PFSK-1 (cell line): ENCODE measurements at regions not wholly inside any gene's neighbourhood (a gene's known extent, or its start where the extent isn't known, plus 50 kb on each side); places are given as distances from the start of the nearest gene placed in this dataset.

ENCODE experiments used
- FOXP2 ChIP-seq: optimal IDR thresholded peaks from 2 replicates; pipeline ENCODE3; 2011; ENCODE audit warnings: borderline replicate concordance, control low read depth, inconsistent platforms; ENCODE audit not compliant: insufficient read depth; ENCODE audit errors: extremely low read length, extremely low read depth
- POLR2AphosphoS5 ChIP-seq: IDR thresholded peaks from 2 replicates; pipeline ENCODE4 v1.6.1; 2012; ENCODE audit warnings: low read depth, mild to moderate bottlenecking, control low read depth, low read length, moderate library complexity
- SIN3A ChIP-seq: IDR thresholded peaks from 2 replicates; pipeline ENCODE4 v1.6.1; 2012; ENCODE audit warnings: mild to moderate bottlenecking, low read length, moderate library complexity, borderline replicate concordance; ENCODE audit not compliant: insufficient read depth
- TAF1 ChIP-seq: IDR thresholded peaks from 2 replicates; pipeline ENCODE4 v1.6.1; 2012; ENCODE audit warnings: low read length, control low read depth, borderline replicate concordance; ENCODE audit not compliant: insufficient read depth
- TF ChIP-seq, protein P1 (sequence below), 2 experiments: IDR thresholded peaks; 2 replicates each; pipeline versions ENCODE4 v1.6.1 to v1.8.0; 2011 to 2012; ENCODE audit warnings: low read depth in 2 of 2, low read length in 2 of 2, control low read depth in 1 of 2, inconsistent platforms in 1 of 2, mild to moderate bottlenecking in 1 of 2, moderate library complexity in 1 of 2; ENCODE audit not compliant: insufficient read depth in 1 of 2

DNA sequence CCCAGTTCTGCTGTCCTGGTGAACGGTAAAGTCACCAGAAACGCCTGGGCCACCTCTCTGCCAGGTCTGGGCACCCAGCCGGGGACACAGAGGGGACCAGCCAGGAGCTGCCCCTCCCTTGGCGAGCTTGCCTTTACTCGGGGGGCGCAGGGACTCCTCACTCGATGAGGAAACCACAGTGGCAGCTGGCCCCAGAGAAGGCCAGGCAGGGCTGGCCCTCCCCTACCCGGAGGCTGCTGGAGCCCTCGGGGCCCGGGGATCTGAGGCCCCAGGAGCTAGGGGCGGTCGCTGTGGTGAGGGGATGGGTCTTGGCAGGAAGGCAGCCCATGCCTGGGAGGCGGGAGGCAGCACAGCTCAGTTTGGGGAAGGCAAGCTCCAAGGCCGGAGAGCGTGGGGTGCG lies 80.4 kb upstream of the SLCO4A1 start:
- TF ChIP-seq, protein P1, sequence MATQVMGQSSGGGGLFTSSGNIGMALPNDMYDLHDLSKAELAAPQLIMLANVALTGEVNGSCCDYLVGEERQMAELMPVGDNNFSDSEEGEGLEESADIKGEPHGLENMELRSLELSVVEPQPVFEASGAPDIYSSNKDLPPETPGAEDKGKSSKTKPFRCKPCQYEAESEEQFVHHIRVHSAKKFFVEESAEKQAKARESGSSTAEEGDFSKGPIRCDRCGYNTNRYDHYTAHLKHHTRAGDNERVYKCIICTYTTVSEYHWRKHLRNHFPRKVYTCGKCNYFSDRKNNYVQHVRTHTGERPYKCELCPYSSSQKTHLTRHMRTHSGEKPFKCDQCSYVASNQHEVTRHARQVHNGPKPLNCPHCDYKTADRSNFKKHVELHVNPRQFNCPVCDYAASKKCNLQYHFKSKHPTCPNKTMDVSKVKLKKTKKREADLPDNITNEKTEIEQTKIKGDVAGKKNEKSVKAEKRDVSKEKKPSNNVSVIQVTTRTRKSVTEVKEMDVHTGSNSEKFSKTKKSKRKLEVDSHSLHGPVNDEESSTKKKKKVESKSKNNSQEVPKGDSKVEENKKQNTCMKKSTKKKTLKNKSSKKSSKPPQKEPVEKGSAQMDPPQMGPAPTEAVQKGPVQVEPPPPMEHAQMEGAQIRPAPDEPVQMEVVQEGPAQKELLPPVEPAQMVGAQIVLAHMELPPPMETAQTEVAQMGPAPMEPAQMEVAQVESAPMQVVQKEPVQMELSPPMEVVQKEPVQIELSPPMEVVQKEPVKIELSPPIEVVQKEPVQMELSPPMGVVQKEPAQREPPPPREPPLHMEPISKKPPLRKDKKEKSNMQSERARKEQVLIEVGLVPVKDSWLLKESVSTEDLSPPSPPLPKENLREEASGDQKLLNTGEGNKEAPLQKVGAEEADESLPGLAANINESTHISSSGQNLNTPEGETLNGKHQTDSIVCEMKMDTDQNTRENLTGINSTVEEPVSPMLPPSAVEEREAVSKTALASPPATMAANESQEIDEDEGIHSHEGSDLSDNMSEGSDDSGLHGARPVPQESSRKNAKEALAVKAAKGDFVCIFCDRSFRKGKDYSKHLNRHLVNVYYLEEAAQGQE (IDR thresholded peaks at IDR 0.05; ENCODE audit: insufficient read depth in 1 of 2, low read depth in 2 of 2, low read length in 2 of 2) = no peak
- TF ChIP-seq TAF1 = no peak
- no peak for TF ChIP-seq POLR2AphosphoS5
- TF ChIP-seq SIN3A = no peak
- no peak for TF ChIP-seq FOXP2
